Choroid plexus epithelial cell (primary cell): ENCODE measurements at regions not wholly inside any gene's neighbourhood (a gene's known extent, or its start where the extent isn't known, plus 50 kb on each side); places are given as distances from the start of the nearest gene placed in this dataset.

ENCODE experiments used
- DNase-seq: peaks from one replicate; pipeline ENCODE4 v3.0.0-alpha.2; 2010; ENCODE audit warnings: low read depth
- H3K4me3 ChIP-seq: 2 replicates; pipeline ENCODE4 v1.5.1; 2011; ENCODE audit warnings: low read depth, mild to moderate bottlenecking, control low read depth, low read length, moderate library complexity
- TF ChIP-seq, protein P1 (sequence below): conservative IDR thresholded peaks from 2 replicates; pipeline ENCODE4 v1.5.1; 2011; ENCODE audit warnings: low read depth, mild to moderate bottlenecking, control low read depth, inconsistent platforms, low read length, moderate library complexity

DNA sequence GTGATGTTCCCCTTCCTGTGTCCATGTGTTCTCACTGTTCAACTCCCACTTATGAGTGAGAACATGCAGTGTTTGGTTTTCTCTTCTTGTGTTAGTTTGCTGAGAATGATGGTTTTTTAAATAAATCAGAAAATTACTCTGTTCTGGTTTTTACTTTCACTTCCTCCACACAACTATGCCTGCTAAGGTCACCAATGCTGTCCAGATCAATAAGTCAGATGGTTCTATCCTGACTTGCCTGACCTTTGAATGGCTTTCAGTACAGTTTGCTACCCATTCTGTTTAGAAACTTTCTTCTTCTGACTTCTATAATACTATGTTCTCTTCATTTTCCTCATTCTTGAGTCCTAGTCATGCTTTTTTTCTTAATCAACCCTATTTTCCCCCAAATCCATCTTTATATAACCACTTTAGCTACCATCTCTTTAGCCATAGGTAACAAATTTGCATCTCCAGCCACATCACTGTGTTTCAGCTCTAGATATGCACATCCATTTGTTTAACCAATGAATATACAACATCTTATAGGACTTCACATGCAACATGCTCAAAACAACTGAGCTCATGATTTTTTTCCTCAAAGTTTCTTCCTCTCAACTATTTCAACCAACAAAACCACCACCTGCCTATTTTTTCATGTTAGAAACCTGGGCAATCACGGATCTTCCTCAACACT, 58.8 kb upstream of the SLC38A11 start:
- TF ChIP-seq, protein P1, sequence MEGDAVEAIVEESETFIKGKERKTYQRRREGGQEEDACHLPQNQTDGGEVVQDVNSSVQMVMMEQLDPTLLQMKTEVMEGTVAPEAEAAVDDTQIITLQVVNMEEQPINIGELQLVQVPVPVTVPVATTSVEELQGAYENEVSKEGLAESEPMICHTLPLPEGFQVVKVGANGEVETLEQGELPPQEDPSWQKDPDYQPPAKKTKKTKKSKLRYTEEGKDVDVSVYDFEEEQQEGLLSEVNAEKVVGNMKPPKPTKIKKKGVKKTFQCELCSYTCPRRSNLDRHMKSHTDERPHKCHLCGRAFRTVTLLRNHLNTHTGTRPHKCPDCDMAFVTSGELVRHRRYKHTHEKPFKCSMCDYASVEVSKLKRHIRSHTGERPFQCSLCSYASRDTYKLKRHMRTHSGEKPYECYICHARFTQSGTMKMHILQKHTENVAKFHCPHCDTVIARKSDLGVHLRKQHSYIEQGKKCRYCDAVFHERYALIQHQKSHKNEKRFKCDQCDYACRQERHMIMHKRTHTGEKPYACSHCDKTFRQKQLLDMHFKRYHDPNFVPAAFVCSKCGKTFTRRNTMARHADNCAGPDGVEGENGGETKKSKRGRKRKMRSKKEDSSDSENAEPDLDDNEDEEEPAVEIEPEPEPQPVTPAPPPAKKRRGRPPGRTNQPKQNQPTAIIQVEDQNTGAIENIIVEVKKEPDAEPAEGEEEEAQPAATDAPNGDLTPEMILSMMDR = no peak

DNA sequence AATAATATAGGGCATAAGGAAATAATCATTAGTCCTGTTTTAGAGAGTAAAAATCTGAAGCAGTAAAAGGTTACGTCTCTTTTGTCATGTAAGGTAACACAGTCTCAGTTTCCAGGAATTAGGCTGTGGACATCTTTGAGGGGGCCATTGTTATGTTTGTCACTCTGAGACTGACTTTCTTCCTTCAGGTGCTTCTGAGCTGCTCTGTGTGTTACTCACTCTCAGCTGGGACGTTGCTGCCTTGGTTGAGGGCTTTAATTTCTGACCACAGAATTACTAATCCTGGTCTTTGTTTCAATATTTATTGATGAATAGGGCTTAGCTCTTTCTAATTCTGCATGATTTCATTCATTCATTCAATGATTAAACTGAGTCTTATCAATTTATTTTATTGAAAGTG, 55.9 kb upstream of the SLC38A11 start:
- TF ChIP-seq, protein P1 = no peak
- no peak for DNase-seq
- H3K4me3 ChIP-seq = no peak overlapping the region

More for the DNA sequence above, 58.8 kb upstream of the SLC38A11 start:
- no peak overlapping the region for H3K4me3 ChIP-seq
- no peak for DNase-seq

DNA sequence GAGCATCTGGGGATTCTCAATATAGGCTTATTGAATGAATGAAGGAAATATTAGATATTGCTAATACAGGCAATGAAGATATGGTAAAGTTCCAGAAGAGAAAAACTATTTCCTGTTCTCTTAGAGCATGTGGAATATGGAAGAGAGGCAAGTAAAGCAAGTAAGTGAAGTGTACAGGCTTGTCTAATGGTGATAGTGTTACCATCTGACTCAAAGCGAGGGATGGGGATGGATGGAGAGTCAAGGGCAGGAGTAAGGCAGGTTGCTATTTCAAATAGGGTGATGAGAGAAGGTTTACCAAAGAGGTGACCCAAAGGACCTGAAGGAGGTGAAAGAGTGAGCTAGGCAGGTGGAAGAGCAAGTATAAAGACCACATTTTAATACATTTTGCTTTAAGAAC, 55.2 kb upstream of the SLC38A11 start:
- DNase-seq = no peak
- TF ChIP-seq, protein P1 = no peak
- H3K4me3 ChIP-seq = no peak overlapping the region

DNA sequence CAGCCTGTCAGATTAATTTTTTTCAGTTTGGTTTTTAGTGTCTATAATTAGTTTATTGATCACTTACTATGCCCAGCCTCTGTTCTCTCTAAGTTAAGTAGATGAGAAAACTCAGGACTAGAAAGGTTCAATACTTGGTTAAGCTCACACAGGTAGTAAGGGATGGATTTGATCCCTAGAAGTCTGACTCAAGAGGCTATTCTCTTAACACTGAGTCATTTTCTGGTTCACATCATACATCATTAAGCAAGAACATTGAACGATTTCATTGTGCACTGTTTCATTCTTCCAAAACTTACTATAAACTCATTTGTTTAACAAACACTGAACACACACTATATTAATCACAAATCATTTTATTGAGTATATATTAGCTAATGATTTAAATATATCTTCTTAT, 54.1 kb upstream of the SLC38A11 start:
- H3K4me3 ChIP-seq = no peak overlapping the region
- TF ChIP-seq, protein P1 = no peak
- no peak for DNase-seq

DNA sequence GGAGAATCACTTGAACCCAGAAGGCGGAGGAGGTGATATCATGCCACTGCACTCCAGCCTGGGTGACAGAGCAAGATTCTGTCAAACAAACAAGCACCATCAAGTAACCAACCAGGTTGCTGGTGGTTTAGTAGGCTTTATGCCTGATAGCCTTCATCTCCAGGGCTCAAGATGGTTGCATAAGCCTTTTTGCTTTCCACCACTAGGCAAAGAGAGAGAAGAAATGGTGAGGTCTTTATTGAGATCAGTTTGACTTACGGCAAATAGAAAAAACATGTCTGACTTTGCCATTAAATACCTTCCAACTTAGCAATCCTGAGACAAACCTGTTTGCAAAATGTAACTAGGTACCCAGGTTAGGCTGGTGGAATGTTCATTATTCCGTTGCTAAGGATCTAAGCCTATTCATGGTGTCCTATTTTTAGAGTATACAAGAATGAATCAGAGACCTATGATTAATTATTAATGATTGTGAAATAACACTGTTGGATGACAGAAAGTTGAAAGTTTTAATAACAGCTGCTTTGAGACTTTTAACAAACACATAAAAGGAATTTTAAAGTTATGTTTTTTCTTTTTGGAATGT, 53.5 kb upstream of the SLC38A11 start:
- TF ChIP-seq, protein P1 = no peak
- no peak overlapping the region for H3K4me3 ChIP-seq
- no peak for DNase-seq

DNA sequence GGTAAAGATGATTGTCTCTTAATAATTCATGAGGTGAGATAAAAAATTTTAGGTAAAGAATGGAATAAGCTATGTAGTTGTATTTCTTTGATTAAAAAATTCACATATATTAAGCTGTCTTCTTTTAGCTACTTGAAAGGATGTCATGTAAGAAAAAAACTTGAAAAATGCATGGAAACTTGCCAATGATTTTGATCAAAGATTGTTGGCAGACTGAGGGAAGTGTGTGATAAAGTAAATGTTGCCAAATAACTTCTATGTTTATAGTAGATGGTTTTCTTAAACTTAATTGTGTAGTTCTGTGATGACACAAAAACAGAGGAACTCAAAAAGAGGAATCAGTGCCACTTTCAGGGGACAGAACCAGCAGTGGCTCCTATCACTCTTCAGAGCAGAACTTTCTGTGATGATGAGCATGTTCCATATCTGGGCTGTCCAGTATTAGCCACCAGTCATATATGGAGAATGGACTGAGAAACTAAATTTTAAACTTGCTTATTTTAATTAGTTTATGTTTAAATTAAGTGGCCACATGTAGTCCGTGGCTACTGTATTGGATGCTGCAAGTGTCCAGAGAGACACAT, 51.9 kb upstream of the SLC38A11 start:
- peak; percentile 41 for DNase-seq
- H3K4me3 ChIP-seq = no peak overlapping the region
- TF ChIP-seq, protein P1 = no peak
